ENCODE measurements at regions not wholly inside any gene's neighbourhood (a gene's known extent, or its start where the extent isn't known, plus 50 kb on each side); places are given as distances from the start of the nearest gene placed in this dataset.
A peak's percentile ranks its signal among the peaks of the same experiment; 100 is the strongest.

- no peak for DNase-seq (ENCODE audit: low spot score)
Measured at GRCh38 chr13:90168953-90169352, 1178.5 kb upstream of the MIR17HG start.

- DNase-seq (ENCODE audit: low spot score): no peak
Measured at GRCh38 chr13:90170208-90170607, 1177.3 kb upstream of the MIR17HG start.

- no peak for DNase-seq (ENCODE audit: low spot score)
Measured at GRCh38 chr13:90171649-90172048, 1175.8 kb upstream of the MIR17HG start.

DNA sequence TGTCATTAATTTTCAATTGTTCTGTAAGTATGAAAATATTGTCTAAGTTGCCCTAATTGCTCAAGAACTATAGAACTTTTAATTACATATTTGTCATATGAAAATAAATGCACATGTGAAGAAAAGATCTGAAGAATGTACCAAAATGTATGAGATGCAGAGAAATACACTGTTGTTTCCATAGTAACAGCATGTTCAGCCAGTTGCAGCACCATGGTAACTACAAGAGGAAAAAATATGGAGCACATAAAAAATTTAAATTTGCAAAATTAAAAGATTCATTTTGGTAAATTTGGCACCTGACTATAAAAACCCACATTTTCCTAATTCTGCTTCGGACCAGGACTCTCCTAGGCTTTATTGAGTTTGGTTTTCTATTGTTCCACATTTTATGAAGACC, 1170.0 kb upstream of the MIR17HG start:
- no peak for DNase-seq (ENCODE audit: low spot score)

DNA sequence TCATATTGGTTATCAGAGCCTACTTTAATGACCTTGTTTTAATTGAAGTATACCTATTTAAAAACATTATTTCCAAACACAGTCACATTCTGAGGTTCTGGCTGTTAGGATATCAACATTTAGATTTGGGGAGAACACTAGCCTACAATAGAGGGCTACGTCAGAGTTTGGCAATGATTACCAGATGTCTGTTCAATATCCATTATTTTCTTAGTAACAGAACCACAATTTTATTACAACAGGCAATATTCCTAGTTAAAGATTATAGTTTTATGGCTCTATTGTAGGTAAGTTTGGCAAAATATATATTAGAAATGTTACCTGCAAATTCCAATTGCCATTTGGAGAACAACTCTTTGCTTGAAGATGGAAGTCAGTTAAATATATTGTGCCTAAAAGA, 1163.1 kb upstream of the MIR17HG start:
- DNase-seq (ENCODE audit: low spot score): no peak

GRCh38 chr13:90185734-90186133, 1161.8 kb upstream of the MIR17HG start:
- DNase-seq (ENCODE audit: low spot score): no peak

GRCh38 chr13:90187478-90188350, 1159.8 kb upstream of the MIR17HG start:
- no peak for DNase-seq (ENCODE audit: low spot score)

DNA sequence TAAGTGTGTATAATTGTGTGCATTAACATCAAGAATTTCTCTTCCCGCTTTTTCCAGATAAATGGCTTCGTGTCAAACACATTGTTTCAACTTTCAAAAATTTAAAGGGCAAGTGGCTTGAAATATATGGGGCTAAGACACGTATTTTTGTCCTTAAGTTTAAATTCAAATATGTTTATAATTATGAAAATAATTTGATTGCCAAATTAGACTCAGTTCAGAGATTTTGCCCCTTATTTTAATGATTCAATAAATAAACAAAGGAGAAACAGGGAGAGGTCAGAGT, 1159.2 kb upstream of the MIR17HG start:
- DNase-seq (ENCODE audit: low spot score): no peak

DNA sequence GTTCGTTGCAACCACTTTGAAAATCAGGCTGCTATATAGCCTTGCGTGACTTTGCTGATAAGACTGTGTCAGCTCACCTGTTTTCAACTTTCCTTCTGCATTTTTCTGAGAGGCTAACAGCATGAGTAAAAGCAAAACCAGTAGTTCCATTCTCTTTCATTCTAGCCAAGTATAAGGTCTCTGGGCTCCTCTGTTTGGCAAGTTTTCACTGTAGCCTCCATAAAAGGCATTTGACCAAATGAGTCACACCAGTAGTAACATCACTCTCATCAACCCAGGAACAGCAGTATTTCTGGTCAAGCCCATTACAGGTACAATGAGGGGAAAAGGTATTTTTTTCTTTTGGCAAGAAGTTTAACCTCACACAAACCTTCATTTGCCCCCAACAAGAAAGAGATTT, 1149.8 kb upstream of the MIR17HG start:
- no peak for DNase-seq (ENCODE audit: low spot score)

GRCh38 chr13:90201202-90201601, 1146.3 kb upstream of the MIR17HG start:
- DNase-seq (ENCODE audit: low spot score): no peak

DNA sequence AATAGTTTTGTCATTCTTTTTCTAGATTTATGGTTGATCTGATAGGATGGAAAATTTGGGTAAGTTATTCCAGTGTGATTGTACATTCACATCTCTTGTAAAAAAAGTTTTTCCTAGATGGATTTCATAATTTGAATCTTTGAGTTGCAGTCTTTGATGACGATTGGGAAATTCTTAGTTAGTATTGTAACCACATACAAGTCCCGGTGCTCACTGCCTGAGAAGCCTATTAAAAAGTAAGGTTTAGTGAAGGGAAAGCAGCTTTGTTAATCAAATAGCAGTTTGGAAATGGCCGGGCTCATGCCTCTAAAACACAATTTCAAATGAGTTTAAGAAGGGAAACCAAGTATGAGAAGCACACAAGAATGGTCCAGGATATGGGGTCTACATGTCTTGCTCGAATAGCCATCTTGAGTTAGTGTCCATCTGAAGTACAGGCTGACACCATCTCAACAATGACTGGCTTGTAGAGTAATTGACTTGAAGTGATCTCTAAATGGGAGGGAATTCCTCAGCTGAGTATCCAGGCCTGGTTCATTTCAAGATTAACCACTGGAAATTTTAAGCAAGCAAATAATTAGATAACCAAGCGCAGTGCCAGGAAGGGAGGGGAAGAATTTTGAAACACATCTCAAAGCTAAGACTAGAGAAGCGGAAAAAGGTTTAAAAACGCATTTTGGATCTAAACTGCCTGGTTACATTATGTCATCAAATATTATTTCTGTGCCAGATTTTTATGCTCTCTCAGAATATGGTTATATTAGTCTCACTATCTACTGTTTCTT, 1145.6 kb upstream of the MIR17HG start:
- no peak for DNase-seq (ENCODE audit: low spot score)

- no peak for DNase-seq (ENCODE audit: low spot score)
Measured at GRCh38 chr13:90205081-90205480, 1142.4 kb upstream of the MIR17HG start.

- no peak for DNase-seq (ENCODE audit: low spot score)
Measured at GRCh38 chr13:90205911-90206310, 1141.6 kb upstream of the MIR17HG start.

DNA sequence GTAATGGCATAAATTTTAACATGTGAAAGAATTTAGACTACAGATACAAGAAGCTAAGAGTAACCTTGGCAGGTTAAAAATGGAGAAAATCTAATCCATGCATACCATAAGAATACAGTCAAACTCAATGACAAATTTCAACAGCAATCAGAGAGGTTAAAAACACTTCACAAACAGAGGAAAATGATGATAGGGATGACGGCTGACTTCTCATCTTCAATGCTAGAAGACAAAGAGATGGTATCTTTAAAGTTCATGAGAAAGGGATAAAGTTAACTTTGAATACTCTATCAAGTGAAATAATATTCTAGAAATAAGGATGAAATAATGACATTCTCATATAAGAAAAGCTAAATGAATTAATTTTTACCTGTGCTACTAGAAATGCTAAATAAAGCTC, 1130.2 kb upstream of the MIR17HG start:
- DNase-seq (ENCODE audit: low spot score): no peak

- no peak for DNase-seq (ENCODE audit: low spot score)
Measured at GRCh38 chr13:90222758-90223157, 1124.7 kb upstream of the MIR17HG start.

DNA sequence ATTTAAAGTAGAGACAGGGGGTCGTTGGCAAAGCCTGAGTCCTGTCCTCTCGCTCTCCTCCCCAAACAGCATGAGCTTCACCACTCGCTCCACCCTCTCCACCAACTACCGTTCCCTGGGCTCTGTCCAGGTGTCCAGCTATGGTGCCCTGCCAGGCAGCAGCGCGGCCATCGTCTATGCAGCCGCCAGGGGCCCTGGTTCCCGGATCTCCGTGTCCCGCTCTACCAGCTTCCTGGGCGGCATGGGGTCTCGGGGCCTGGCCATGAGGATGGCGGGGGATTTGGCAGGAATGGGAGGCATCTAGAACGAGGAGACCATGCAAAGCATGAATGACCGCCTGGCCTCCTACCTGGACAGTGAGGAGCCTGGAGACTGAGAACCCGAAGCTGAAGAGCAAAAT, 1117.2 kb upstream of the MIR17HG start:
- no peak for DNase-seq (ENCODE audit: low spot score)

DNA sequence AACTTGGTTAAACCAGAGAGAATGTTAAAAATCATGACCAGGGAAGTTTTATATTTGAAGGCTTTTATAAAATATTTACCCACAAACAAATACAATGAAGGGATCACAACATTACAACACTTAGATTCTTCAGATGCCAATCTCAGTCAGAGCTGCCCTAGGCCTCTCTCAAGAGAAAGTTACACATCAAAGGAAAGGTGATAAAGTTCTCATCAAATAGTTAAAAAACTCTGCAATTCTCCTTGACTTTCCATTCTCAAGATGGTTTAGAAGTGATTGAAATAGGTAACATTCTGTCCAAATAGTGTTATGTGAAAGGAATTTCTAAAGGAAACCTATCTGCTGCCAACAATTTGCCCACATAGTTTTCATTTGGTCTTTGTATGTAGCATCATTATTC, 1115.2 kb upstream of the MIR17HG start:
- DNase-seq (ENCODE audit: low spot score): peak; percentile 11

DNA sequence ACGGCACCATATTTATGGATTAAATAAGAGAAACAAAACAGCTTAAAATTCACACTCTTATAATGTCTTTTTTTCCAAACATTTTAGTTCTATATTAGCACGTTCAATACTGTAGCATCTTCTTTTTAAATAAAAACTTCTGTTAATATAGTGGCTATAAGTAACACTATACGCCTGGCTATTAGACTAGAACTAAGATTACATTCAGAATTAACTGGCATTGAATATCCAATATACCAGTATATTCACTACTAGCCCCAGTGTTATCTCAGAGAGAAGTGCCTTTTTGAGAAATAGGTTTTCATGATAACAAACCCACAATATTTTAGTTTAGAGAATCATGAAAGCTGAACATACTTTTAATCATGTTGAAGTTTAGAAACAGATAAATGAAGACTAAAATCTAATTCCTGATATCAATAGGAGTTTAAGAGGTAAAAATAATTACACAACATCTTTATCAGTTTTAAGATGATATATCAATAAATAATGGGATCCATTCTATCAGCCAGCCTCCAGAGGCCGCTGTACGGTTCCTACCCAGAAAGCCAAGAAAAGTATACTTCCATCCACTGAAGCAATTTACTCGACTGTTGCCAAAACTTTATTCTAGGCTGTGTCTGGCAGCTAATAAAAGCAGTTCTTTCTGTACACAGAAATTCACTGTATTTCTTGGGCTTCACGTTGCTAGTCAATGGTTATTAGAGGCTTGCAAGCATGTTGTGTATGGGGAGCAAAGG, 1113.4 kb upstream of the MIR17HG start:
- DNase-seq (ENCODE audit: low spot score): no peak

- DNase-seq (ENCODE audit: low spot score): no peak
Measured at GRCh38 chr13:90237852-90238251, 1109.6 kb upstream of the MIR17HG start.

- peak; percentile 18 for DNase-seq (ENCODE audit: low spot score)
Measured at GRCh38 chr13:90238413-90238812, 1109.1 kb upstream of the MIR17HG start.

DNA sequence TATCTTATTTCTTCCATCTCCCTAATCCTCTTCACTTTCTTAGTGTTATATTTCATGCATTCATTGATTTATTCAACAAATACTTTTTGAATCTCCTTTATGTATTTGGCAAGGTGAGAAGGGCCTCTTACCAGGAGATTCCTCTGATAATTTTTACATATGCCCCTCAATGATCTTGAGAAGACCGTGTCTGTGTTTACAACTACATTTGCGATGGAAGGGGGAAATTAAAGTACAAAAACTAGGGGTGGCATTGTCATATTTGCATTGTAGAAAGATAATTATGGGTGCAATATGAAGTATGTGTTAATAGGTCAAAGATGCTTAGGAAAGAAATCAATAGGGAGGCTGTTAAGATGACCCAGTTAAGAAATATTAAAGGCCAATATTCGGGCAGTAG, 1108.4 kb upstream of the MIR17HG start:
- DNase-seq (ENCODE audit: low spot score): no peak

GRCh38 chr13:90246005-90246404, 1101.5 kb upstream of the MIR17HG start:
- DNase-seq (ENCODE audit: low spot score): no peak
